ENCODE measurements at regions not wholly inside any gene's neighbourhood (a gene's known extent, or its start where the extent isn't known, plus 50 kb on each side); places are given as distances from the start of the nearest gene placed in this dataset.
A peak's percentile ranks its signal among the peaks of the same experiment; 100 is the strongest.

DNA sequence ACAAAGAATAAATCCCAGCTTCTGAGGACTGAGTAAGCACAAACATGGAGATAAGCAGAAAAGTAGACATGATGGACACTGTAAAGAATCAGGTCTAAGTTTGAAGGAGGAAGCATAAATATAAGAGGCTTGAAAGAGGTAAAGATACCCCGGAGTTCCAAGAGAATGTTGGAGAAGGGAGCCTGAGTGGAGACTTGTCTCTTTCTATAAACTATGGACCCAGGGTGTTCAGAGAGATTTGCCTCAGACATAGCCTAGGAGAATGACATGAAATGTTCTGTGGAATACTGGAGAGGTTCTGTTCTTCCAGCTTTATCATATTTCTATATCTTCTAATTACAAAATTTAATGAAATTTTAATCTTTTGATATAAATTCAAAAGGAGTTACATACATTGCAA lies 554.3 kb upstream of the B3GALT2 start:
- DNase-seq = no peak

DNA sequence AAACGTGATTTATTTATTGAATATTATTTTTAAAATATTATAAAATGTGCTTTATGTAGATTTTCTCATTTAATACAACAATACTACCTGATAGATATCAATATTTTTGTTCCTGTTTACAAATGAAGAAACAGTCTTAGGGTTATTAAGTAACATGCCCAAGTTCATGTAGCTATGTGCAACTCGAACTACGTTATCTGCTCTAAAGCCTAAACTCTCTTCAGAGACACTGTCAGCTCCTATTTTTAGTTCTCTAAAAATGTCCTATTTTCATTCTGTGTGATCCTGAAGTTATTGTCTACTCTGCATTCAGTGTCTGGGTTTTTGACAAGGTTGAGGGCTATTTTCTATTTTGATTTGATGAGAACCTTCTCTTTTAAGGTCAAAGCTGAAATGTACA lies 550.1 kb upstream of the B3GALT2 start:
- DNase-seq = no peak

DNA sequence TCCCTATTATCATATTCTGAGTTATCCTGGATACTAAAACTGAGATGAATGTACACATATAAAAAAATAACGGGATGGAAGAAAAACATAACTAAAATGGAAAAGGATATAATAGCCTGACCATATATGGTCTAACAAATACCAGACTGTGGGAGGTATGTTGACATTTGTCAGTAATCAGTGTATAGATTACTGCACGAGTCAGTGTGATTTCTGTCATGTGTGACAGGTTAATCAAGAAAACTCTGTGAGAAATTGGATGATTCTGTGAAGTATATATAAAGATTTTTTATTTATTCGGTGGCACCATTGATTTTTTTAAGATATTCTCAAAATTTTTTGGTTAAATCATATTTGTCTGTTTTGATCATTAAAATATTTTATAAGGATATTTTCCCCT lies 547.3 kb upstream of the B3GALT2 start:
- no peak for DNase-seq

DNA sequence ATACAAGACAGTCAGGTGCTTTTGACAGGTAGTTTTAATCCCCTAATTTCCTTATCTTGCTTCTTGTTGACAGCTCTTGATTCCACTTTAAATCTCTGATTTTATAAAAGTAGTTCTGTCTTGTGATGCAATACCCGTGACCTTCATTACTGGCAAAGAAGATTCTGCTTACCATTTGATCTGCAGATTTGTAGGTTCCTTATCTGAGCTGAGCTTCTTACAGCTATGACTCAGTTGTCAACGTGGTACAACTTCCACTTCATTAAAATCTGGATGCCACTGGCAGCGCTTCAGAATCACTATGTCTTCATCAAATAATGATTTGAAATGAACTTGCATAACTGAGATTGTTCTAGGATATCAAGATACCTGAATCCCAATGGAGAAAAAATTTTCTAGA lies 543.6 kb upstream of the B3GALT2 start:
- no peak for DNase-seq

DNA sequence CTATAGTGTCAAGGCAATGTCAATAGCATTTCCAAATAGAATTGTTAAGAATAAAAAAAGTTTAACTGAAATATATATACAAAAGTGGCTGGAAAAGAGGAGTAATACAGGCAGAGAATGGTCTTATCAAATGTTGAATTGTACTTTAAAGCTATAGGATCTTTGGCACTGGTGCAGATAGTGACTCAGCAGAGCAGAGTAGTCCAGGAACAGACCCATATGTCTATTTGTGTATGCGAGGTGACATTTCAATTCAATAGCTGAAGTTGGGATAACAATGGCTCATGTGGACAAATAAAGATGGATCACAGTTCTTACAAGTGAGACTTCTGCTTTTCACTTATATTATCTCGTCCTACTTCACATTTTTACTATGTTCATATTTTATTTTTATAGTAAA lies 543.0 kb upstream of the B3GALT2 start:
- DNase-seq = no peak

DNA sequence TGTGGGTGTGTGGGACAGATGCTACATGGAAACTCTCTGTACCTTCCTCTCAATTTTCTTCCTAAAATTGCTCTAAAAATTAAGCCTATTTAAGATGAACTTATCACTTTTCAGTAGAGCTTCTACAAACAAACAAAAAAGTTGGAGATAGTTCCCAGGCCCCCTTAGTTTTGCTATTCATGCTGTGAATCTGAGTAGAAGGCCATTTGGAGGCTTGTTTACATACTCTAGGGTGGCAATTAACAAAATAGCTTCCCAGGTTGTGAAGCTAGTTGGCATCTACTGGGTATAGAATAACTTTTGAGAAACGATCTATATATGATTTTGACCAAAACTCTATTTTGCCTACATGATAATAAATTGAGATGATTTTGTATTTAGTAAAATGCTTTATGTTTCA lies 541.4 kb upstream of the B3GALT2 start:
- no peak for DNase-seq

DNA sequence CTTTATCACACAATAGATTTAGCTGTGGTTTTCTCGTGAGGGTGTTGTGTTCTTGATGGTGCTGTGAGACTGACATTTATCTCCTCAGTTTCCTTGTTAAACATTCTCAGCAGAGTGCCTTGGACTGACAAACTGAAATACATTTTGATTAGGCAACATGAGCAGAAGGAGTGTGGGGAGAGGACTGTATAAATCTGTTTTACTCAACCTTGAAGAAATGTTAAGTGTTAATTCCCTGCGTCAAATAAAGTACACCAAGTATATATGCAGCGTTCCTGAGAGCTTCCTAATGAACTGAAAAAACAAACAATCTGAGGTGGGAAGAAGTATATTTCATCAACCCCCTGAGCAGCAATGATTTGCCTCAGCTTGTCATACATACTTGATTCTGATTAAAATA lies 540.3 kb upstream of the B3GALT2 start:
- DNase-seq = no peak

DNA sequence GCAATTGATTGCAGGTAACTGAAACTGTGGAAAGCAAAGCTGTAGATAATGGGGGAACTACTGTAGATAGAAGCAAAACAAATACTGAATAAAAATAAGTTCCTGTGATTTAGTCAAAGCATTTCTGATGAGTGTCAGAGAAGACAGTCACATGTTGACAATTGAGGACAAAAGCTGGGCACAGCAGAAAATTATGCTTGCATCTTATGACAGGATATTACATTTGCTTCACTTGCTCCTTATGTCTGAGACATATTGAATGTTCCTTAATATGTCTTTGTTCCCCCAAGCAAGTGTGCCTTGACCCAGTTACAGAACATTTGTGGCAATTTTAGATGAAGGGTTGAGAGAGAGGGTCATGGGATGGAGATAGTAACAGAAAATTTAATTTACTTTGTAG lies 526.0 kb upstream of the B3GALT2 start:
- no peak for DNase-seq

DNA sequence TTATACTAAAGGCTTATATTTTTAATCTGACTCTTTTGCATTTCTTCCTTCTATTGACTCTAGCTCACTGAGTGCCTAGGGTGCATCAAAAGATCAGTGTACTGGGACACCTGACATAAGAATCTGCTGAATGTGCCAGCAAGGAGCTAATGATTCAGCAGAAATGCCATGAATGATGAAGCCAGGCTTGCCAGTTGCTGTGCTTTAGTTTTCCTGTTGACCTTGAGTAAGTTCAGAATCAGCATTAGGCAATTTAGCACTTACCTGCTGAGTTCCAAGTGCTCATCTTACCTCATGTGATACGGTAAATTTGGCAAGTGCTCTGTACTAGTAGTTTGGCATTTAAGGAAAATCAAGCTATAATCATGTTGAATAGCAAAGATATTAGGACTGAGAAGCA lies 523.2 kb upstream of the B3GALT2 start:
- DNase-seq = peak; percentile 82

DNA sequence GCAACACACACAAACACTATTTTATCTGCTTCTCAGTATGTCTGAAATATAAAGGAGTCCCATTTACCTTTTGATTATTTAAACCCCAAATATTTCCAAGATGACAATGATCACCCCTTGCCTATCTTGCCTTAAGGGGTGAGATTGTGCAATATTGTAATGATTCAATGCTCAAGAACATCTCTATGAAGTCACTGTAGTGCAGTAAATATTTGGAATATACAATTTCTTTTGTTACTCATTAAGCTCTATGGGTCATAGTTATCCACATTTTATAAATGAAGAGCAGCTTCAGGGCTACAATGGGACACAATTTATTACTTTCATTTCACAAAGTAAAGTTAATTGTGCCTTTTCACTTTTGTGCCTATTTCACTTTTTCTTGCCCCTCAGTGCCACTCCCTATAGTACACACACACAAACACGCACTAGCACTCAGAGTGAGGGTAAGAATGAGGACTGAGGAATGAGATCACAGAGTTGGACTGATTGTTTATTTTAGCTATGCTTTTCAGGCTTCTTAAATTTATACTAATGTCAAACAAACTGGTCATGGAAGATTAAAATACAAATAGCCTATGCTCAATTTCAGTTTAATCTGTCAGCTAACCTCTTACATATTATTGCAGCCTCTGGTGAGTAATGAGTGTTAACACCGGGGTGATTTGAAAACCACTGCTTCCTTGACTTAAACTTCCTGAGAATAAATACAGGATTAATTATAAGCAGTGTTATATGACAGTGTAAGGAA lies 521.0 kb upstream of the B3GALT2 start:
- no peak for DNase-seq

DNA sequence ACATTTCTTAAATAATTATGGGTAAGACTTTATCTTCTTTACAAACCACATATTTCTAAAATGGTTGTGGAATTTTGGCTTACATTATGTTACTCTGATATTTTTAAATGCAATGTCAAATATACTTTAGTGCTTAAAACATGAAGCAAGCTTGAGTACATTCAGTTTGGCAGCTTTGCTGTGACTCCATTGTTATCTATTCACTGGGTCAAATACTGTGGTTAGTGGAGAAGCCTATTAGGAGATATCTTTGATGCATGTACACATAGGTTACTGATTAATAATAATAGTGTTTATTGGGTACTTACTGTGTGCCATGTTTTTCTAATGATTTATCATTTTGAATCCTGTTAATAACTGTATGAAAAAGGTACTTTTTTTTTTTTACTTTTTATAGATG lies 520.4 kb upstream of the B3GALT2 start:
- DNase-seq = no peak

DNA sequence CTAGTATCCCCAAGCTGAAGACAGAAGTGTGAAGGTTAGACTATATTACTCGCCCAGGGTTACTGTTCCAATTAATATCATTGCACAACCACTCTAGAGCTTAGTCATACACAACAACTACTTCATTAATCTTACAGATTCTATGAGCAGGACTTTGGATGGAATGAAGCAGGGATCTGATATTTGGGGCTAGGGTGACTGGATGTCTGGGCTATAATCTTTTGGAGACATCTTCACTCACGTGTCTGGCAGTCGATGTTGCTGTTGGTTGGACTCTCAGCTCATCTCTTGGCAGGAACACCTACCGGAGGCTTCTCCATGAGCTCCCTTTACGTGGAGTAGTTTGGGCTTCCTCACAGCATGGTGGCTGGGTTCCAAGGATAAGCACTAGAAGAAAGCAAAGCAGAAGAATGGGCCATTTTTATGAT lies 519.2 kb upstream of the B3GALT2 start:
- DNase-seq = no peak

DNA sequence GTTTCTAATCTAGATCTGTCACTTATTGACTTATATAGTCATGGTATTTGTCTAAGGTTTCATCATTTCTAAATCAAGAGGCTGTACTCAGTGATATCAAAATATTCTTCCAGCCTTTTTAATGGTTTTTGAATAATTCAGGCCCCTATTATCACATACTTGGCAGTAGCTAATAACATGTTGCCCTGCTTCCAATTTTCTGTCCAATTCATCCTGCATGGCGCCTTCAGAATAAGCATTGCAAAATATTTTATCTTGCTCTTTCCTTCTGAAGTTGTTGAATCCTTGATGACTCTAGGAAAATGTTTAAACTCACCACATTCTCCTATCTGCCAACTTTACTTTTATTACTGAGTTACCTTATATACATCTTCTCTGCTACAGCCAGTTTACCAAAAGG lies 517.2 kb upstream of the B3GALT2 start:
- no peak for DNase-seq

DNA sequence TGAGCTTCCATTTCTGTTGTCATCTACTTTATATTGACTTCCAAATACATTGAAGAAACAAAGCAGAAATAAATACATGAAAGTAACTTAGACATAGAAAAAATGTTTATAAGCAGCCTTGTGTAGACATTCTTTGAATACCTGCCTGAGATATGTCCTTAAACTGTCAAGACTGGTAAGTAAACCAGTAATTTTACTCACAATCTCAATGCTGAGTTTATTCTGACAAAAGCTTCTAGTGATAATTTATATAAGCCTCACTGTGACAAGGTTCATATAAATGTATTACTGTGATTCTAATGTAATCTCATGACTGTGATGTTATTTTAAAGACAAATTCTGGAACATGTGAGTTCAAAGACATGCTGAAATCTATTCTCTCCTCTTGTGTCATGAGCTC lies 516.7 kb upstream of the B3GALT2 start:
- DNase-seq = no peak

DNA sequence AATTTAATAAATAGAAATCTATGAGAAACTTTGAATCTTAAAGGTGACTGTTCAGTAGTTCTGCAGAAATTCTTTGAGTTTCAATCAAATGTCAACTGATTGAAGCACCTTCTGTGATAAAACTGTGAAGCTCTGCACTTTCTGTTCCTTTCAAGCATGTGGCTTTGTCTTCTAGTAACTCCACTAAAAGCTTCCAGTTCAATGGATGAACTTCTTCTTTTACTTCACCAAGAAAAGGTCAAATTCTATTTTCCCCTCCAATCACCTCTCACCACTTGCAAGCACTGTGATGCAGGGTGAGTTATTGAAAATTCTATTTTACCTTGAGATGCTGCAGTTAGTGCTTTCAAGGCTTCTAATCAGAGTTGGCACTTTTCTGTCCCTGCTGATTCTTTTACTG lies 515.3 kb upstream of the B3GALT2 start:
- DNase-seq = peak; percentile 42

DNA sequence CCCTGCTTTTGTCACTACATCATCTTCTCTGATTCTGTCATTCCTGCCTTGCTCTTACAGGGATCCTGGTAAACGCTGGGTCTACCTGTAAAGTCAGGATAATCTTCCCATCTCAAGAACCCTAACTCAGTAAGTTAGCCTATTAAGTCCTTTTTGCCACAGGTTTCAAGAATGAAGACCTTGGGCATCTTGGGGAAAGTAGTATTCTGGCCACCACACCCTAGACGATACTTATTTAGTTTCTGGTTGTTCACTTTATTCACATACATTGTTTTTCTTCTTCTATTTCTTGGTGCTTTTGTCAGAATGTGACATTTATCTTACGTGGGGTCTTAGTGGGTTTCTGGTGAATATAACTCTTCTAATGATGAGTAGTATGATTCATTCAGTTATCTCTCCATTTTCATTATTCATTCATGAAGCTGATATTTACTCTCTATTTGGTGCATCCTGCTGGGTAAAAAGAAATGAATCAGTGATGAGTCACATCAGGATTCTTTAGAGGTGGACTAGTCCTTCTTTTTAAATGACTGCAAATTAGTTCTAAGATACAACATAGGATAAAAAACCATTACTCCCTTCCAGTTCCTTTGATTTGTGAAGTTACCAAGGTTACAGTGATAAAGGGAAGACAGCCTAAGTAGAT lies 514.4 kb upstream of the B3GALT2 start:
- no peak for DNase-seq

DNA sequence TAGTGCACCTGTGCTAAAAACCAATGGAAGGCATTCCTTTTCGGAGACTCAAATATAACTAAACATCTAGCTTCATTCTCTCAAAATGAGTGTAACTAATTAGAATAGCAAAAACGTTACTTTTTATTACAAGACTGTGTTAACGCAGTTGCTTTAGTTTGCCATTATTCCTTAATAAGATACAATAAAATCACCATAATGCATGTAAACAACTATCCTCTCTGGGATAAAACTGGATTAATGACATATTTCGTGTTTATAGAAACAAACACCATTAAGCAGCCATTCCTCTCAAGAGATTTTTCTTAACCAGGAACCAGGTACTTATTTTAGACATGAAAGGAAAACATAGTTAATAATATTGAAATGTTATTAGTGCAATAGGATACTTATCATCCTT lies 512.8 kb upstream of the B3GALT2 start:
- DNase-seq = no peak

DNA sequence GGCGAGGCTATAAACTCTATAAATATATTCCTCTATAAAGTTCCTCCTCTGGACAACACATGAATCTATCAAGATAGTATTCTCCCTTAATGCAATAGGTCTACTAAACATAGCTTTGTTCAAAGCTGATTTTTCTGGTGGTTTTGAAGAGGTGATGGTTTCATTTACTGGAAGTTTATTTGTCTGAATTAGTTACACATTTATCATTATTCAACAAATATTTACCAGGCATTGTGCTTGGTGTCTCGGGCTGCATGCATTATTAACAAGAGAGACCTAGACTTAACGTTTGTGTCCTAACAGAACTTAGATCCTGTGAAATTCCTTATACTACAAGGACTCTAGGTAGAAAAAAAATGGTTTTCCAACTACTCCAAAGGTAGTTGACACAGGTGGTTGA lies 511.4 kb upstream of the B3GALT2 start:
- DNase-seq = no peak

DNA sequence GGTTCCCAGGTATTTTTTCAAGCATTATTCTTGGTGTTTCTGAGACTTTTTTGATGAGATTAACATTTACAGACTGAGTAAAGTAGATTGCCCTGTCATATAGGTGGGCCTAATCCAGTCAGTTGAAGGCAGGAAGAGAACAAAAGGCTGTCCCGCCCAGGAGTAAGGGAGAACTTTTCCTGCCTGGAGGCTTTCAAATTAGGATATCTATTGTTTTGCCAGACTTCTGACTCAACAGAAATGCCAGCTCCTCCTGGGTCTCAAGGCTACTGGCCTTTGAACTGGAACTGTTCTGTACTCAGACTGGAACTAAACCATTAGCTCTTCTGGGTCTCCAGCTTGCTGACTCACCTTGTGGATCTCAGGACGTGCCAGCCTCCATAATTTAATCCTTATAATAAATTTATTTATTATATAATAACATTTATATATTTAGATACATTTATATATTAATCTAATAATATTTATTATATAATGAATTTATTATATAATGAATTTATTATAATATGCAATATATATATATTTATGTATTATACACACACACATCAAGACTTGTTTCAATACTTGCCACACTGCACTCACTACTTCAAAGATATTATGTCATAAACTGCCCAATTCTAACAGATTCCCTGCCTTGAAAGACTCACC lies 510.8 kb upstream of the B3GALT2 start:
- no peak for DNase-seq

DNA sequence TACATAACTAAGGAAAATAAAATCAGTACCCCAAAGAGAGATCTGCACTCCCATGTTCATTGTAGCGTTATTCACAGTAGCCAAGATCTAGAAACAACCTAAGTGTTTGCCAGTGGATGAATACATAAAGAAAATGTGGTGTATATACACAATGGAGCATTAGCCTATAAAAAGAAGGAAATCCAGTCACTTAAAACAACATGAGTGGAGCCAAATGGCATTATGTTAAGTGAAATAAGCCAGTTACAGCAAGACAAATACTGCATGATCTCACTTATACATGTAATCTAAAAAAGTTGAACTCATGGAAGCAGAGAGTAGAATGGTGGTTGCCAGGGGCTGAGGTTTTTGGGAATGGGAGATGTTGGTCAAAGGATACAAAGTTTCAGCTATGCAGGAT lies 508.3 kb upstream of the B3GALT2 start:
- no peak for DNase-seq

DNA sequence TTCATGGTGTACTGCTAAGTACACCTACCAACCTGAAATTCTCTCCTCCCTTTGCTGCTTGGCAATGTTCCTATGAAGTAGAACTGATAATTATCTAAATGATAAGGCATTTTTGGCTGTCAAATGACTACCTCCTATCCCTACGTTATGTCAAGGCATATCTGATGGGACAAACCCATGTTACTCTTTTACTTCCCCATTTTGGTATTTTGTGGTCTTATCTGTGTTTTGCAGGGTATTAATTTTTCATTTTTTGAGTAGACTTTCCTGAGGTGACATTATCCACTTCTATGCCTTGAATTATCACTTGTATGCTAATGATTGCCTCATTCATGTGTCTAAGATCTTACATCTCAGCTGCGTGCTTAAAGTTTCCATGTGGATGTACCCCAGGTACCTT lies 499.6 kb upstream of the B3GALT2 start:
- no peak for DNase-seq

DNA sequence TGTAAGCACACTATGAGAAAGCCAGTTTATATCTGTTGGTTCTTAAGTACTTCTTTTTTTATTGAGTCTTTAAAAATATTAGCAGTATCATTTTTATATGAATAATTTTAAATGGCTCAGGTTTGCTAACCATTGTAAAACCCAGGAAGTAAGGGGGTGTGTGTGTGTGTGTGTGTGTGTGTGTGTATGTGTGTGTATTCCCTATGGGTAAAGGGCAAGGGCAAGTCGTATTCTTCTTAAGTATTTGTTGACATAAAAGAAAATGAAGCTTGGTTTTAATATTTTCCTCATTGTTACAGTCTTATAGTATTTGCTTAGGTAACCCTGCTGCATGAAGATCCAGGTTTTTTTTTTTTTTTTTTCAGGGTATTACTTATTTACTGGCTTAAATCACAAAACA lies 495.0 kb upstream of the B3GALT2 start:
- no peak for DNase-seq

DNA sequence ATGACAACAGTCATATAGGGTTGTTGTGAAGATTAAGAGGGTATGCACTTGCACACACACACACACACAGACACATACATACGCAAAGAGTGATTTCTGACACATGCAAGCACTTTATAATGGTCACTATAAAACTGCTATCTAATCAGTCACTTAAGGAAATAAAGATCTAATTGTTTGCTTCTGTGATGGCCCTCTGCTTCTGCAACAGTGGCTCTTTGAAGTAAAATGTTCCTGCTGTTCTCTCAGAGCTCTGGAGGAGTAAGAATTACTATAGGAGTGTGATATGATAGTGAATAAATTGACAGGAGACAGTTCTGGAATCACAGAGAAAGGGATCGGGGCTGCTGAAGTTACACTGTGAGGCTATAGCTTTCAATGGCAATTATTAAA lies 494.5 kb upstream of the B3GALT2 start:
- DNase-seq = no peak

DNA sequence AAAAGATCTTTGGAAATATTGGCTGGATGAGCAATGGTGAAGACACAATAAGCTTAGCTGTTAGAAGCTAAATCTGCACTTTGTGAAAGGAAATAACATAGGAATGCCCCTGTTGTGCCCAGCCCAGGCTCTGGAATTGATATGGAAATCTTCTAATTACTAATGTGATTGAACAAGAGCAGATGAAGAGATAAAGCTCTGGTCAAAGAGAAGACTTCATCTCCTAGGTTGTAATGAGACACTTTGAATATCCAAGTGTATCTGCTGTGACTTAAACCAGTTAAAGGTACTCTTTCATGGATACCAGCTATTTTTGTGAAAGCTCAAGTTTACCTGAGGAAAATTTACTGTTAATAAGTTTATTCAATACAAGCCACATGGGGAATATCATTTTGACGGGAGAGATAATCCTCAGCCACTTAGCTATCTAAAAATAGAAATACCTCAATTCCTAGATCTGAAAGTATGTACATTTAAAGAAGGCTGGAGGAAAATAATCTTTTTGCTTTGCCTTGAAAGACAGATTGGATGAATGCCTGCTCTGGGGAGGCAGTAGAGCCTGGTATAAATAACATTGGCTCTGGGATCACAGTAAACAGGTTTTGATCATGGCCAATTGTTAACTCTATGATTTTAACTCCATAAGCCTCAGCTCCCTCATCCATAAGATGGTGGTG lies 494.0 kb upstream of the B3GALT2 start:
- no peak for DNase-seq

All from RPMI8226 (cell line).